ENCODE measurements at regions not wholly inside any gene's neighbourhood (a gene's known extent, or its start where the extent isn't known, plus 50 kb on each side); places are given as distances from the start of the nearest gene placed in this dataset.

DNA sequence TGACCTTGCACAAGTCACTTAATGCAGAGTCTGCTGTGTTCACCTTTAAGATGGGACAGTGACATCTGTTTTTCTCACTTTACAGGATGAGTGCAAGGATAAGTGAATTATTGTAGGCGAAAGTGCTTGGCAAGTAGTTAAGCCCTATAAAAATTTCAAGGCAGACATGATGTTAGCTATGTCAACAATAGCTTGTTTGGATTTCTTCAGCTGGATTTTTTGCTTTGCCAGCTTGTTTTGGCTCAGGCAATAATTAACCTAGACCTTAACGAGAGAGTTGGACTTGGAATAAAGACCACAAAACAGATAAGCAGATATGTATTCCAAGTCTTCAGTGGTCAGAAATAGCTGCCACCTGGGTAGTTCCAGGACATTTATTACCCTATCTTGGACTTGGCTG lies 255.2 kb downstream of the ARL4A start:
- DNase-seq: no peak
- TF ChIP-seq CTCF (IDR thresholded peaks at IDR 0.05; ENCODE audit: low read depth, low read length): no peak
- Histone ChIP-seq H3K4me3 (ENCODE audit: low read depth, low read length) (no peak overlapping the region), H3K36me3 (no peaks in the 10 kb centered on the region), H3K27ac (no peak overlapping the region), H3K9me3 (ENCODE audit: severe bottlenecking) (no peaks in the 10 kb centered on the region), H3K27me3 (ENCODE audit: insufficient read depth, low read depth, severe bottlenecking) (no peaks in the 10 kb centered on the region)

- Histone ChIP-seq H3K36me3 (no peaks in the 10 kb centered on the region), H3K4me3 (ENCODE audit: low read depth, low read length) (no peak overlapping the region), H3K9me3 (ENCODE audit: severe bottlenecking) (no peaks in the 10 kb centered on the region), H3K27ac (no peak overlapping the region), H3K27me3 (ENCODE audit: insufficient read depth, low read depth, severe bottlenecking) (no peaks in the 10 kb centered on the region)
- no peak for DNase-seq
- TF ChIP-seq CTCF (IDR thresholded peaks at IDR 0.05; ENCODE audit: low read depth, low read length): no peak
Observed at GRCh38 chr7:12943781-12944180, 256.3 kb downstream of the ARL4A start.

DNA sequence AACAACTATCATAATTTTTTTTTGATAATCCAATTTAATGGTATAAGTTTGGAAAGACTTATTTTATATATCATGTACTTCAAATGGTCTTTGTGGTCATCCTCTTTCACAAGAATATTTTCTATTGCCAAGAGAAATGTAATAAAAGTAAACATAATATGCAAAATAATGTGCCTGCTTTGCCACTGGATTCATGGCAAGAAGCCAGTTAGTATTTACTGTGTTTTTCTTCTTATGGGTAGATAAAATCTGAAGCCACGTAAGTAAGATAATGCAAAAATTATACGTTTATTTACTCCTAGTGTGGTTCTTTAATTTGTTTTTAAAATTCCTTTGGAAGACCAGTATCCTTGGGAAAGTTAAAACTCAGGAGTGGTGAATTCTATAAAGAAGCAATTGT lies 258.5 kb downstream of the ARL4A start:
- Histone ChIP-seq H3K4me3 (ENCODE audit: low read depth, low read length) (no peak overlapping the region), H3K36me3 (no peaks in the 10 kb centered on the region), H3K9me3 (ENCODE audit: severe bottlenecking) (no peaks in the 10 kb centered on the region), H3K27ac (no peak overlapping the region), H3K27me3 (ENCODE audit: insufficient read depth, low read depth, severe bottlenecking) (no peaks in the 10 kb centered on the region)
- DNase-seq: no peak
- TF ChIP-seq CTCF (IDR thresholded peaks at IDR 0.05; ENCODE audit: low read depth, low read length): no peak

DNA sequence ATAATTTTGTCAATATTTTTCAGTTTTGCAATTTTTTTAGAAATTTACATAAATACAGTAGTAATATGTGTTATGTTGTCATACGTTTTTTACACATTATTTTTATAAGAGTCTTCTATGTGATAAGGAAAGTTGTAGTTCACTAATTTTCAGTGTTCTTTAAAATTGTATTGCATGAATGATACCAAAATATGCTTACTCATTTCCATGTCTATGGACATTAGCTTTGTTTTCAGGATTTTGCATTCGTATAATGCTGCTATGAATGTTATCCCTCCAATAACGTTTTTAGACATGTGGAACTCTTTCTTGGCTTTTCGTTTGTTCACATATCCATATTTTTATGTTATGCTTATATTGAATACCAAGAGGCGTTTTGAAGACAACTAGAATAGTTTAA lies 260.0 kb downstream of the ARL4A start:
- TF ChIP-seq CTCF (IDR thresholded peaks at IDR 0.05; ENCODE audit: low read depth, low read length): no peak
- Histone ChIP-seq H3K36me3 (no peaks in the 10 kb centered on the region), H3K4me3 (ENCODE audit: low read depth, low read length) (no peak overlapping the region), H3K27ac (no peak overlapping the region), H3K9me3 (ENCODE audit: severe bottlenecking) (no peaks in the 10 kb centered on the region), H3K27me3 (ENCODE audit: insufficient read depth, low read depth, severe bottlenecking) (no peaks in the 10 kb centered on the region)
- no peak for DNase-seq

GRCh38 chr7:12949060-12949931 lies 261.9 kb downstream of the ARL4A start:
- Histone ChIP-seq H3K27ac (no peak overlapping the region), H3K36me3 (no peaks in the 10 kb centered on the region), H3K27me3 (ENCODE audit: insufficient read depth, low read depth, severe bottlenecking) (no peaks in the 10 kb centered on the region), H3K4me3 (ENCODE audit: low read depth, low read length) (no peak overlapping the region), H3K9me3 (ENCODE audit: severe bottlenecking) (no peaks in the 10 kb centered on the region)
- no peak for TF ChIP-seq CTCF (IDR thresholded peaks at IDR 0.05; ENCODE audit: low read depth, low read length)
- no peak for DNase-seq

DNA sequence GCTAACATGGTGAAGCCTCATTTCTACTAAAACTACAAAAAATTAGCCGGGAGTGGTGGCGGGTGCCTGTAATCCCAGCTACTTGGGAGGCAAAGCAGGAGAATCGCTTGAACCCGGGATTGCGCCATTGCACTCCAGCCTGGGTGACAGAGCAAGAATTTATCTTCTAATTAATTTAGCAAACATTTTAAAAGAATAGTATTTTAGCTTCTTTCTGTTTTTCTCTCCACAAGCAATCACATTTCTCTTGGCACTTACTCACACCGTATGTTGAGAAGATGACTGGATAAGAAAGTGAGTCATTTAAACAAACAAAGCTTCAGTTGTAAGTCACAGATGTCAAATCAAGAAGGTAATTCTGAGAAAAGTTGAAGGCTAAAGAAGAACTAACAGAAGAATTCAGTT lies 264.0 kb downstream of the ARL4A start:
- Histone ChIP-seq H3K36me3 (no peaks in the 10 kb centered on the region), H3K4me3 (ENCODE audit: low read depth, low read length) (no peak overlapping the region), H3K27me3 (ENCODE audit: insufficient read depth, low read depth, severe bottlenecking) (no peaks in the 10 kb centered on the region), H3K27ac (no peak overlapping the region), H3K9me3 (ENCODE audit: severe bottlenecking) (no peaks in the 10 kb centered on the region)
- DNase-seq: no peak
- no peak for TF ChIP-seq CTCF (IDR thresholded peaks at IDR 0.05; ENCODE audit: low read depth, low read length)

Data from WERI-Rb-1 (cell line).